ENCODE measurements at regions not wholly inside any gene's neighbourhood (a gene's known extent, or its start where the extent isn't known, plus 50 kb on each side); places are given as distances from the start of the nearest gene placed in this dataset.

DNA sequence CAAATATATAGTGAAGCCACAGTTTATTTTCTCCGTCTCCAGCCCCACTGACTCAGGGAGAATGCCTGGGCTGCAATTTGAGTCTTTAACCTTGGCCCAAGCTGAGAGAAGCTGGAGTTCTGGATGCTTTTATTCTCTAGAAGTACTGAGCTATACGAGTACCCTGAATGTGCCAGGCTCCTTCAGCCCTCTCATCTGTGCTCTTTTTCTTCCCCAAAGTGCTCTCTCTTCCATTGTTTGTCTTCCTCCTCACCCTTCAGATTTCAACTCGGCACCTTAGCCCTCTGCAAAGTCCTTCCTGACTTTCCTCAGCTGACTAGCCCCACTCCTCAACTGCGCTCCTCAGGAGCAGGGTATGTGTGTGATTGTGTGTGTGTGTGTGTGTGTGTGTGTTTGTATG is 75.6 kb upstream of the AGBL1 start:
- TF ChIP-seq, protein P1, sequence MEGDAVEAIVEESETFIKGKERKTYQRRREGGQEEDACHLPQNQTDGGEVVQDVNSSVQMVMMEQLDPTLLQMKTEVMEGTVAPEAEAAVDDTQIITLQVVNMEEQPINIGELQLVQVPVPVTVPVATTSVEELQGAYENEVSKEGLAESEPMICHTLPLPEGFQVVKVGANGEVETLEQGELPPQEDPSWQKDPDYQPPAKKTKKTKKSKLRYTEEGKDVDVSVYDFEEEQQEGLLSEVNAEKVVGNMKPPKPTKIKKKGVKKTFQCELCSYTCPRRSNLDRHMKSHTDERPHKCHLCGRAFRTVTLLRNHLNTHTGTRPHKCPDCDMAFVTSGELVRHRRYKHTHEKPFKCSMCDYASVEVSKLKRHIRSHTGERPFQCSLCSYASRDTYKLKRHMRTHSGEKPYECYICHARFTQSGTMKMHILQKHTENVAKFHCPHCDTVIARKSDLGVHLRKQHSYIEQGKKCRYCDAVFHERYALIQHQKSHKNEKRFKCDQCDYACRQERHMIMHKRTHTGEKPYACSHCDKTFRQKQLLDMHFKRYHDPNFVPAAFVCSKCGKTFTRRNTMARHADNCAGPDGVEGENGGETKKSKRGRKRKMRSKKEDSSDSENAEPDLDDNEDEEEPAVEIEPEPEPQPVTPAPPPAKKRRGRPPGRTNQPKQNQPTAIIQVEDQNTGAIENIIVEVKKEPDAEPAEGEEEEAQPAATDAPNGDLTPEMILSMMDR (conservative IDR thresholded peaks at IDR 0.05 in 1 of 2, IDR thresholded peaks at IDR 0.05 in 1 of 2; ENCODE audit: low read depth in 1 of 2, low read length in 2 of 2) = no peak
- no peak for TF ChIP-seq EZH2 (IDR thresholded peaks at IDR 0.05; ENCODE audit: low read length, missing control alignments)
- H3K36me3 ChIP-seq (ENCODE audit: control insufficient read depth, insufficient read depth, low read length) = no peaks in the 10 kb centered on the region
- H3K27me3 ChIP-seq (ENCODE audit: control insufficient read depth, insufficient read depth, low read length) = no peaks in the 10 kb centered on the region

DNA sequence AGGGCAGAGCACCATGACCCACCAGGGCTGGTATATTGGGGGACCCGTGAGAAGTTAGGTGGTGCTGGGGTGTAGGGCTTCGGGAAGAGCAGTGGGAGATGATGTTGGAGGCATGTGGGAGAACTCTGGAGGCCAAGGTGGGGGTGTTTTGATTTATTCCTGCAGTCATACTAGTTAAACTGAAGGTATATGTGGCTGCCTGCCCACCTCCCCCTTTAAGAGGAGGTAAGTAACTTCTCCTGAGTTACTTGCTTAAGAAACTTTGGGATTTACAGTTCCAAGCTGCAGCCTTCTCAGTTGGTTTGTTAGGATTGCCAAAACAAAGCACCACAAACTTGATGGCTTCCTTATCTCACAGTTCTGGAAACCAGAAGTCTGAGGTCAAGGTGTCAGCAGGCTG is 73.1 kb upstream of the AGBL1 start:
- Histone ChIP-seq H3K4me1 (ENCODE audit: control insufficient read depth, extremely low read depth, insufficient read depth, low read length) (no peaks in the 10 kb centered on the region), H3K4me3 (replicated peaks in 1 of 4; ENCODE audit: control extremely low read depth in 1 of 4, insufficient read depth in 1 of 4, low read depth in 3 of 4, low read length in 4 of 4) (no peak overlapping the region), H3K9ac (ENCODE audit: insufficient read depth, low read length) (no peak overlapping the region), H3K27me3 (ENCODE audit: control insufficient read depth, insufficient read depth, low read length) (no peaks in the 10 kb centered on the region), H3K36me3 (ENCODE audit: control insufficient read depth, insufficient read depth, low read length) (no peaks in the 10 kb centered on the region), H4K20me1 (ENCODE audit: control insufficient read depth, extremely low read depth, insufficient read depth, low read length) (no peaks in the 10 kb centered on the region), H3K27ac (ENCODE audit: insufficient read depth, low read length) (no peak overlapping the region), H3K79me2 (ENCODE audit: control insufficient read depth, insufficient read depth, low read length) (no peaks in the 10 kb centered on the region), H3K9me3 (ENCODE audit: control insufficient read depth, insufficient read depth, low read depth, low read length) (no peaks in the 10 kb centered on the region), H3K4me2 (ENCODE audit: extremely low read depth, insufficient read depth, low read length) (no peak overlapping the region), H2AFZ (ENCODE audit: low read length) (no peak overlapping the region)
- DNase-seq (ENCODE audit: low read depth in 2 of 2) = no peak
- TF ChIP-seq, protein P1 (conservative IDR thresholded peaks at IDR 0.05 in 1 of 2, IDR thresholded peaks at IDR 0.05 in 1 of 2; ENCODE audit: low read depth in 1 of 2, low read length in 2 of 2) = no peak
- no peak for TF ChIP-seq EZH2 (IDR thresholded peaks at IDR 0.05; ENCODE audit: low read length, missing control alignments)

More for the DNA sequence above, 75.6 kb upstream of the AGBL1 start:
- H3K27ac ChIP-seq (ENCODE audit: insufficient read depth, low read length) = no peak overlapping the region
- H4K20me1 ChIP-seq (ENCODE audit: control insufficient read depth, extremely low read depth, insufficient read depth, low read length) = no peaks in the 10 kb centered on the region
- no peak overlapping the region for H2AFZ ChIP-seq (ENCODE audit: low read length)
- no peak overlapping the region for H3K9ac ChIP-seq (ENCODE audit: insufficient read depth, low read length)
- no peak overlapping the region for H3K4me2 ChIP-seq (ENCODE audit: extremely low read depth, insufficient read depth, low read length)
- H3K79me2 ChIP-seq (ENCODE audit: control insufficient read depth, insufficient read depth, low read length) = no peaks in the 10 kb centered on the region
- H3K9me3 ChIP-seq (ENCODE audit: control insufficient read depth, insufficient read depth, low read depth, low read length) = no peaks in the 10 kb centered on the region
- no peaks in the 10 kb centered on the region for H3K4me1 ChIP-seq (ENCODE audit: control insufficient read depth, extremely low read depth, insufficient read depth, low read length)
- no peak overlapping the region for H3K4me3 ChIP-seq (replicated peaks in 1 of 4; ENCODE audit: control extremely low read depth in 1 of 4, insufficient read depth in 1 of 4, low read depth in 3 of 4, low read length in 4 of 4)
- no peak for DNase-seq (ENCODE audit: low read depth in 2 of 2)

DNA sequence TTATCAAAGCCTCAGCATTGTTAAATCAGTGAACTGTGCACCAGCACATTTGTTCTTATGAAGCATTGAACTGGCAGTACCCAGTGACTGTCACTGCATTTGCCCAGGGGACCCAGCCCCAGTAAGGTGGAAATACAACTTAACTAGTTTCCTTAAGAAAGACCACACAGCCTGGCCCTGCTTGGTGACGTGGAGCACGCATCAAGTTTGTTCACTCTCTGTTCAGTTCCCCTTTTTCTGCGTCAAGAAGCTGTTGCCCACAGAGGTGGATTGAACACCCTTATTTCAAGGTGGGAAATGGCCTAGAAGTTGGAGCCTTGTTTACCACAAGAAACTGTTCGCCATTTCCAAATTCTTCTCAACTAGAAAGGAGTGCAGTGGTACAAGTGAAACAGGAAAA is 69.9 kb upstream of the AGBL1 start:
- Histone ChIP-seq H3K36me3 (ENCODE audit: control insufficient read depth, insufficient read depth, low read length) (no peaks in the 10 kb centered on the region), H4K20me1 (ENCODE audit: control insufficient read depth, extremely low read depth, insufficient read depth, low read length) (no peaks in the 10 kb centered on the region), H3K27ac (ENCODE audit: insufficient read depth, low read length) (no peak overlapping the region), H3K9me3 (ENCODE audit: control insufficient read depth, insufficient read depth, low read depth, low read length) (no peaks in the 10 kb centered on the region), H3K9ac (ENCODE audit: insufficient read depth, low read length) (no peak overlapping the region), H3K4me2 (ENCODE audit: extremely low read depth, insufficient read depth, low read length) (no peak overlapping the region), H3K4me1 (ENCODE audit: control insufficient read depth, extremely low read depth, insufficient read depth, low read length) (no peaks in the 10 kb centered on the region), H2AFZ (ENCODE audit: low read length) (no peak overlapping the region), H3K79me2 (ENCODE audit: control insufficient read depth, insufficient read depth, low read length) (no peaks in the 10 kb centered on the region), H3K27me3 (ENCODE audit: control insufficient read depth, insufficient read depth, low read length) (no peaks in the 10 kb centered on the region), H3K4me3 (replicated peaks in 1 of 4; ENCODE audit: control extremely low read depth in 1 of 4, insufficient read depth in 1 of 4, low read depth in 3 of 4, low read length in 4 of 4) (no peak overlapping the region)
- TF ChIP-seq EZH2 (IDR thresholded peaks at IDR 0.05; ENCODE audit: low read length, missing control alignments) = no peak
- TF ChIP-seq, protein P1 (conservative IDR thresholded peaks at IDR 0.05 in 1 of 2, IDR thresholded peaks at IDR 0.05 in 1 of 2; ENCODE audit: low read depth in 1 of 2, low read length in 2 of 2) = no peak
- no peak for DNase-seq (ENCODE audit: low read depth in 2 of 2)
